HFF-Myc (cell line): ENCODE measurements at regions not wholly inside any gene's neighbourhood (a gene's known extent, or its start where the extent isn't known, plus 50 kb on each side); places are given as distances from the start of the nearest gene placed in this dataset.

ENCODE experiments used
- DNase-seq: peaks from one replicate; pipeline ENCODE4 v3.0.0-alpha.2; 2011; ENCODE audit warnings: low read depth; ENCODE audit errors: extremely low read depth
- H3K4me3 ChIP-seq: replicated peaks from 2 replicates; pipeline ENCODE4 v1.5.1; 2011; ENCODE audit warnings: low read depth, mild to moderate bottlenecking, control low read depth, low read length
- TF ChIP-seq, protein P1 (sequence below): IDR thresholded peaks from 2 replicates; pipeline ENCODE4 v1.5.1; 2012; ENCODE audit warnings: mild to moderate bottlenecking, low read depth, low read length, control low read depth; ENCODE audit errors: missing control alignments

DNA sequence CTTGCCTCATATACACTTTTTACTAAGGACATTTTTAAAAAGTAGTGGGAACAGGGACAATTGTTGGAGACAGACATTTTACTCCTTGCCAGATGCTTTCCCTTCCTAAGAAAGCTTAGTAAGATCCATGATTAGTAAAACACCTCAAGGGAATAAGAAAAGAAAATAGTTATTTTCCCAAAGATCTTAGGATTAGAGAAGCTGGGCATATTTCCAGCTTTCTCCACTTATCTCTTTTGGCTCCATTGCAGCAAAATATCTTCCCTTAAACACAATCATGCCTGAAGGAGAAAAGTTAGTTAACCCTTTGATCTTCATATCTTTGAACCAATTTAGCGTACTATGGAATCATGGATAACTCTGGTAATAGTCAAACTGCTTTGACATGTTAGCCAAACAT is 257.9 kb downstream of the PCDH18 start:
- H3K4me3 ChIP-seq, result no peak overlapping the region
- DNase-seq, result no peak
- TF ChIP-seq, protein P1, sequence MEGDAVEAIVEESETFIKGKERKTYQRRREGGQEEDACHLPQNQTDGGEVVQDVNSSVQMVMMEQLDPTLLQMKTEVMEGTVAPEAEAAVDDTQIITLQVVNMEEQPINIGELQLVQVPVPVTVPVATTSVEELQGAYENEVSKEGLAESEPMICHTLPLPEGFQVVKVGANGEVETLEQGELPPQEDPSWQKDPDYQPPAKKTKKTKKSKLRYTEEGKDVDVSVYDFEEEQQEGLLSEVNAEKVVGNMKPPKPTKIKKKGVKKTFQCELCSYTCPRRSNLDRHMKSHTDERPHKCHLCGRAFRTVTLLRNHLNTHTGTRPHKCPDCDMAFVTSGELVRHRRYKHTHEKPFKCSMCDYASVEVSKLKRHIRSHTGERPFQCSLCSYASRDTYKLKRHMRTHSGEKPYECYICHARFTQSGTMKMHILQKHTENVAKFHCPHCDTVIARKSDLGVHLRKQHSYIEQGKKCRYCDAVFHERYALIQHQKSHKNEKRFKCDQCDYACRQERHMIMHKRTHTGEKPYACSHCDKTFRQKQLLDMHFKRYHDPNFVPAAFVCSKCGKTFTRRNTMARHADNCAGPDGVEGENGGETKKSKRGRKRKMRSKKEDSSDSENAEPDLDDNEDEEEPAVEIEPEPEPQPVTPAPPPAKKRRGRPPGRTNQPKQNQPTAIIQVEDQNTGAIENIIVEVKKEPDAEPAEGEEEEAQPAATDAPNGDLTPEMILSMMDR, result no peak

DNA sequence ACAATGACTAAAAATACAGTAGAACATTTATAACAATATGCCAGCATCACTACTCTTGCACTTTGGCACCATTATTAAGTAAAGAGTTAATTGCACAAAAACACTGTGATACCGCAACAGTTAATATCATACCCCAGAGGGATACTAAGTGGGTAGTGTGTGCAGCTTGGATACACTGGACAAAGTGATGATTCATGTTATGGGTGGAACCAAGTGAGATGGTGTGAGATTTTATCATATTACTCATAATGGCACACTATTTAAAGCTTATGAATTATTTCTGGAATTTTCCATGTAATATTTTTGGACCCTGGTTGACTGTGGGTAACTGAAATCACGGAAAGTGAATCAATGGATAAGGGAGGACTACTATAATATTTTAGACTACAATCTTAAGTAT is 265.3 kb downstream of the PCDH18 start:
- no peak overlapping the region for H3K4me3 ChIP-seq
- DNase-seq, result no peak
- TF ChIP-seq, protein P1, result no peak

DNA sequence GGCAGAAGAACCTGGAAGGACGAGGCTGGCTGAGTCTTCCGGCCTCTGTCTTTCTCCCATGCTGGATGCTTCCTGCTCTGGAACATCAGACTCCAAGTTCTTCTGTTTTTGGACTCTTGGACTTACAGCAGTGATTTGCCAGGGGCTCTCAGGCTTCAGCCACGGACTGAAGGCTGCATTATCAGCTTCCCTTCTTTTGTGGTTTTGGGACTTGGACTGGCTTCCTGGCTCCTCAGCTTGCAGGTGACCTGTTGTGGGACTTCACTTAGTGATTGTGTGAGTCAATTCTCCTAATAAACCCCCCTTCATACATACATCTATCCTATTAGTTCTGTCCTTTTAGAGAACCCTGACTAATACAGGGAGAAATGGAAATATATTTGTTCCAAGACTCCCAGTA is 265.8 kb downstream of the PCDH18 start:
- no peak overlapping the region for H3K4me3 ChIP-seq
- TF ChIP-seq, protein P1, result no peak
- no peak for DNase-seq

DNA sequence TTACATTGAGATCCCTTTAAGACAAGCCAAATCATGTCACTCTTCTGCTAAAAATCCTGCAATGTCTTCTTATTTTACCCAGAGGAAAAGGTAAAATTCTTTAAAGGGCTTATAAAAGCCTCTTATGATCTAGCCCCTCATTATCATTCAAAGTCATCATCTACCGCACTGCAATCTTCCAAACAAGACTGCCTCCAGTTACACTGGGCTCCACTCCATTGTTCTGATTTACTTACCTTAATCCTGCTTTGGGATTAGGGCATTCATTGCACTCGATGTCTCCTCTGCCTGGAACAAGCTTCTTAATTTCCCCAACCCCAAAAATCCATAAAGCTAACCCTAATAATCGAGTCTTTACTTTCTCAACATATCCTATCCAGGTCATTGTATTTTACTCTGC is 269.1 kb downstream of the PCDH18 start:
- no peak for DNase-seq
- TF ChIP-seq, protein P1, result no peak
- H3K4me3 ChIP-seq, result no peak overlapping the region

DNA sequence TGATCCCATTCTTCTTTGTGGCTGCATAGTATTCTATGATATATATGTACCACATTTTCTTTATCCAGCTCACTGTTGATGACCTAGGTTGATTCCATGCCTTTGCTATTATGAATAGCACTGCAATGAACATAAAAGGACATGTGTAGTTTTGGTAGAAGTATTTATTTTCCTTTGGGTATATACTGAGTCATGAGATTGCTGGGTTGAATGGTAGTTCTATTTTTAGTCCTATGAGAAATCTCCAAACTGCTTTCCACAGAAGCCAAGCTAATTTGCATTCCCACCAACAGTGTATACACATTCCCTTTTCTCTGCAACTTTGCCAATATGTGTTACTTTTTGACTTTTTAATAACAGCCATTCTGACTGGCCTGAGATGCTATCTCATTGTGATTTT is 278.3 kb downstream of the PCDH18 start:
- no peak overlapping the region for H3K4me3 ChIP-seq
- TF ChIP-seq, protein P1, result no peak
- no peak for DNase-seq

DNA sequence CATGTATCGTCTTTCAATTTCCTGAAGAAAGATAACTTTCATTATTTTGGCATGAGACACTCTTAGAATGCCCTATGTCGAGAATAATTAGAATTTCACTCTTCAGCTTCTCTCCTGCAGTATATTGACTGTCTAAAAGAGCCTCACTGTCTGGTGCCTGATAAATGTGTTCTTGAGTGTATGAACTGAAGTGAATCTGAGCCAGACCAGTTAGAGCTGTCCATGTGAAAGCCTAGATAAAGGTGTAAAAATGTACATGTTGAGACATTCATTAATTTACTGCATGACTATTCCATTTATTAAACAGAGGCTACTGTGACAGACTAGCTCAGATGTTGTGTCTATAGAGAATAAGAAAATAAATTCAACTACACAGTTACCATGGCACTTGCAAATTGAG is 283.2 kb downstream of the PCDH18 start:
- TF ChIP-seq, protein P1, result no peak
- DNase-seq, result no peak
- no peak overlapping the region for H3K4me3 ChIP-seq

DNA sequence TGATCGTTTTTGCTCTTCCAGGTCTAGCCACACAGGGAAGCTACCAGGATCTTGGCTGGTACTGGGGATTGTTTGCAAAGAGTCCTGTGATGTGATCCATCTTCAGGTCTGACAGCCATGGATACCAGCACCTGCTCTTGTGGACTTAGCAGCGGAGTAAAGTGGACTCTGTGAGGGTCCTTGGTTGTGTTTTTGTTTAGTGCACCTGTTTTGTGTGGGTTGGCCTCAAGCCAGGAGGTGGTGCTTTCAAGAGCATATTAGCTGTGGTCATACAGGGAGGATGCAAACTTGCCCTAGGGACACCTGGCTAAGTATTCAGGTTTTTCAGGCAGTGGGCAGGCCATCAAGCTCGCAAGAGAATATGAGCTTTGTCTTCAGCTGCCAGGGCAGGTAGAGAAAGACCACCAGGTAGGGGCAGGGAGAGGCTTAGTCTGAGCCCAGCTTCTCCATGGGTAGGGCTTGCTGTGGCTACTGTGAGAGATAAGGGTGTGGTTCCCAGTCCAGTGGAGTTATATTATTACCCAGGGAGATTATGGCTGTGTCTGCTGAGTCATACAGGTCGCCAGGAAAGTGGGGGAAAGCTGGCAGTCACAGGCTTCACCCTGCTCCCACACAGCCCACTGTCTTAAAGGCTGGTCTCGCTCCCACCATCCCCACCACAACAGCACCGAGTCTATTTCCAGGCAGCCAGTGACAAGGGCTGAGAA is 293.7 kb downstream of the PCDH18 start:
- no peak for DNase-seq
- H3K4me3 ChIP-seq, result no peak overlapping the region
- TF ChIP-seq, protein P1, result no peak
